ENCODE measurements at regions not wholly inside any gene's neighbourhood (a gene's known extent, or its start where the extent isn't known, plus 50 kb on each side); places are given as distances from the start of the nearest gene placed in this dataset.

DNA sequence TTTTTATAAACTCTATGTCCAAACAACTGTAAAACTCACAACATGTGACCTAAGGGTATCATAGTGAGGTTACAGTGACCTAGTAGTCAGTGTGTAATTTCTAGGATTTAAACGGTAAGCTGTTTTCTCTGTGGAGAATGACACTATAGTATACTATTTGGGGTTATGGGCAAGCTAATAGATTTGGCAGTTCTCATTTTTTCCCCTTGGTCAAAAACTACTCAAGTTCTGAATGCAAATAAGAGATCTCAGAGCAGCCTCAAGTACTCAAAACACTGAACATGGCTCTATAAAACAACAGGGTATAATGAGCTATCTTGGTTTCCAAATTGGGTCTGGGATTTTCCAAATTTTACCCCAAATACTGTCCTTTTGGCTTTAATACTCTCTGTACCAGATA lies 88.5 kb upstream of the HMCN1 start:
- no peak for DNase-seq (ENCODE audit: low read depth, low spot score)

DNA sequence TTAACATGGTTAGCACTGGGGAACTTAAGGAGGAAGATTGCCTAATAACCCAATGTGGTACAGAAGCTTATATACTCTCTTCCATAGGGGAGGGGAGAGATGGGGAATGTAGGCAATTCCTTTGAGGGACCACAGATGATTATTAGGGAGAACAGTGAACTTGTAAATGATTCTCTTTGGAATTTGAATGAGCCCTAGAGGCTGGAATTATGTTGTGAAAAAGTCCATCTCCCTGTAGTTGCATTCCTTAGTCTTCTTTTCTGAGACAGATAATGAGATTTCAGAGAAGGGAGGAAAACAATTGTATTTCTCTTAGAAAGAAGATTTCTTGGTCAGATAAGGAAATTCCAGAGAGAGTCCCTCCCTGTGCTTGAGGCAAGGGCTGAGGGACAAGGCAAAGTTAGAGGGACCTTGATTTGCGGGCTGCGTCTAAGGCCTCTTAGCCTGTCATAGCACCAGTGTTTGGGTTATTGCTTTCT lies 89.0 kb upstream of the HMCN1 start:
- DNase-seq (ENCODE audit: low read depth, low spot score), result no peak

DNA sequence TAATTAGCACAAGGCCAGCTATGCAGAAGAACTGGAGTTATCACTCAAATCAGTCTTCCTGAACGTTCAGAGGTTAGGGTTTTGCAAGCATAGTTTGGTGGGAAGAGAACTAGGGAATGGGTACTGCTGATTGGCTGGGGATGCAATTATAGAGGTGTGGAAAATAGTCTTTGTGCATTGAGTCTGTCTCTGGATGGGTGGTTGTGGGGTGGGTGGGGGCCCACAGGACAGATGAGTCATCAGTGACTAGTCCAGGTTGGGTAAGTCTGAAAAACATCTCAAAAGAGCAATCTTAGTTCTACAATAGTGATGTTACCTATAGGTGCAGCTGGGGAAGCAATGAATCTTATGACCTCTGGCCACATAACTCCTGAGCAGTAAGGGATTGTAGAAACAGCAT lies 89.7 kb upstream of the HMCN1 start:
- DNase-seq (ENCODE audit: low read depth, low spot score), result no peak

DNA sequence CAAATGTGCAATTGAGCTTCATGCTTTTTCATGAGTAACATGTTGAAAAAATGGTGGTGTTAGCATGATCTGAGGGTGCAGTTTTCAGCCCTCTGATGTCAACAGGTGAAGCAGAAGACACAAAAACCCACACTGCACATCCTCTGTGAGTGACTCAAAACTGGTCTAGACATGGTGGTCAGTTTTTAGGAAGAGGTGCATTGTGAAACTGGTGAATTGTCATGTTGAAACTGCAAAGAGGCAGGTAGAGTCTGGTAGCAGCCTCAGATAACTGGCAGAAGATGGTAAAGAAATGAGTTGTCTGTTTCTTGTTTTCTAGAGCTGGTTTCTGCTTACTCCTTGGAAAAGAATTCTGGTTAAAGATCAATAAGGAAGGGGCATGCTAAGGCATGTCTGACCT lies 97.3 kb upstream of the HMCN1 start:
- DNase-seq (ENCODE audit: low read depth, low spot score), result no peak

DNA sequence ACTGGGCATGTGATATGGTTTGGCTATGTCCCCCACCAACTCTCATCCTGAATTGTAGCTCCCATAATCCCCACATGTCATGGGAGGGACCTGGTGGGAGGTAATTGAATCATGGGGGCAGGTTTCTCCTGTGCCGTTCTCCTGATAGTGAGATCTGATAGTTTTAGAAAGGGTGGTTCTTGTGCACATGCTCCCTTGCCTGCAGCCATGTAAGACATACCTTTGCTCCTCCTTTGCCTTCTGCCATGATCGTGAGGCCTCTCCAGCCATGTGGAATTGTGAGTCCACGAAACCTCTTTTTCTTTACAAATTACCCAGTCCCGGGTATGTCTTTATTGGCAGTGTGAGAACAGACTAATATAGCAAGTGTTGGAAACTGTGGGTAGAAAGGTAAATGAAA lies 99.5 kb upstream of the HMCN1 start:
- DNase-seq (ENCODE audit: low read depth, low spot score), result no peak

DNA sequence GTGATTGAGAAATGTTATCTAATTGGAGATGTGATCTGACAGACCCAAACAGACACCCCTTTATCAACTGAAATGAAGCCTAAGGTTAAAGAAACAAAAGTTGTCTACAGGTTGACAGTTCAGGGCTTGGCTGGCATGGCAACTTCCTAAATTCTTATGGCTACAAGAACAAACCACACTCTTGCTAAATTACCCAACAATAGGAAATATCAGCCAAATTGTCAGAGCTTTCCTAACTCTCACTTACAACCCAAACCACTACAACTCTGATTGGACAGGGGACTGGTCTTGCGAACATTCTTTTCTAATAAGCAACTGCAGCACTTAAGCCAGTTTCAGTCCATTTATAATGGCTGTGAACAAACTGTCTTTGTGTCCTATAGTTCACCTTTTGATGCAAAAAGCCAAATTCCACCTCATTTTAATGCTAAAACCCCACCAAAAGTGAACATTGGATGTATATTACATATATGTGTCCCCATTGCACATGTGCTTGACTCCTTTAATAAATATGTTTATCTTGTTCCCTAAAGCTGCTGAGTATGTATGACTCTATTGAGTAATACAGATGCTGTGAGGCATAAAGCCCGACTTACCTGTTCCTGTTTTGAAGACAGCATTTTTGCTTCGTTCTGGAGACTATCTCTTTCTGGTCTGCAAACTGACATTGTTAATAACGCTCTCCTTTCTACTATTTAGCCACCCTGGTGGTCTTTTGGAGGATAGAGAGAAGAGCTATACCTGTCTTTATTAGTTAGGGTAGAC lies 101.3 kb upstream of the HMCN1 start:
- DNase-seq (ENCODE audit: low read depth, low spot score), result no peak

DNA sequence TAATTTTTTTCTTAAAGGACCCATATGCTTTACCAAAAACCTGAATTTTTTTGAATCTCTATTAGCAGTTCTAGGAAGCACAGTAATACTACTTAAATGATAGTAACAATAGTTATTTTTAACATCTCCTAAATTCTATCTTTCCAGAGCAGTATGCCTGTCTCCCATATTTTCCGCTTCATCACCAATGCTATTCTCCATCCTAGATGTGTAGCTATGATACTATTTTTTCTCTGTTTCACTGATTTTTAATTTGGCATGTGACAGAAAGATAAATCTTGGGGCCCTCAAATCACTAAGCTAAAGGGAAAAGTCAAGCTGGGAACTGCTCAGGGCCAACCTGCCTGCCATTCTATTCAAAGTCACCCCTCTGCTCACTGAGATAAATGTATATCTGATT lies 102.3 kb upstream of the HMCN1 start:
- DNase-seq (ENCODE audit: low read depth, low spot score), result no peak

DNA sequence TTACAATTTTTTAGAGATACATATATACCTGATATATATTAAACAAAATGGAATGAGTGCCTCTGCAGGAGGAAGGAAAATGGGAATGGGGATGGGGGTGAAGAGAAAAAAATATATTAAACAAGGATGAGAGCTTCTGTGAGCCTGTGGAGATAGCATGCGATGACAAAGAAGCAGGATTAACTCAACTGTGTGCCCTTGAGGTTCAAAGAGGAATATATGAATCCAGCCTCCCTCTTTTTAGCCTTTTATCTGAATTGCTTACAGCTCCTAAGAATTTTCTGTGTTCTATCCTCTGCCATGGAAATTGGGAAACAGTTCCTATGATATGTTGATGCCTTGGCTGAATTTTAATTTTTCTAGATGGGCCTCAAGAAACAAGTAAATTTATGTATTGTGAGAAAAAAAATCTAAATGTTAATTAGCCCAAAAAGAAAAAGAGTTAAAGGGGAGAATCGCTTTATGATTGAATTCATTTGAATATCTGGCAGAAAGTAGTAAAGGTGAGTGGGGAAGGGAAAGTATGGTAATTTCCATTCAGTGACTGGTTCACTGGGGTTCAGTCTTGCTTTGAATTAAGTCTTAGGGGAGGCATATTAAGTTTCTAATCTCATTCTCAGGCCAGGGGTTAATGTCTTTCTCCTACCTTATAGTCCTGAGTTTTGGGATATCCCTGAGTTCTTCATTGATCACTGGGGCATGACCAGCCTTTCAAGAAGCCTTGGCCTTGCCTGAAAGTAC lies 106.3 kb upstream of the HMCN1 start:
- no peak for DNase-seq (ENCODE audit: low read depth, low spot score)

DNA sequence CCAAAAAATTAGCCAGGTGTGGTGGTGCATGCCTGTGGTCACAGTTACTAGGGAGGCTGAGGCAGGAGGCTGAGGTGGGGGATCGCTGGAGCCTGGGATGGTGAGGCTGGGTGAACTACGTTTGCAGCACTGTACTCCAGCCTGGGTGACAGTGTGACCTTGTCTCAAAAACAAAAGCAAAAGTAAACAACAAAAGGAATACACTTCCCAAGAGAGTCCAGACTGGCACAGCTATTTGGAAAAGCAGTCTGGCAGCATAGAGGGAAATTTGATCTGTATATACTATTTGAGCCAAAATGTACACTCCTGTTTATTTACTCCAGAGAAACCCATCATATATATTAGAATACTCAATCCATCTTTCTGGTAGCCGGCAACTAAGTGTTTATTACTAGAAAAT lies 107.0 kb upstream of the HMCN1 start:
- DNase-seq (ENCODE audit: low read depth, low spot score), result no peak

DNA sequence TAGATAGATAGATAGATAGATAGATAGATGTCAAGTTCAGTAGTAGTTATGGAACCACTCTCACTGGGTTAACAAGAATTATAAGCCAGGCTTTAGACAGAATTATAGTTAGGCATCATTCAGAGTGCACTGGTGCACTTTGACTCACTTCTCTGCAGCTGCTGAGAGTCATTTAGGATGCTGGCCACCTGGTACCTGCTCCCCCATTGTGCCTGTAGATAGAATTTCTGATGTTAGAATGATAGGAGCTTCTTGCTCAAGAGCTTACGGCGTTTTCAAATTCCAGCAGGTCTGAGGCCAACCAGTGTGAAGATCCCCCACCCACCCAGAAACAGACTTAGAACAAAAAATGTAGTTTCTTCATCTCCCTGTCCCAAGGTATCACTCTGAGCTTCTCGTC lies 107.8 kb upstream of the HMCN1 start:
- no peak for DNase-seq (ENCODE audit: low read depth, low spot score)

DNA sequence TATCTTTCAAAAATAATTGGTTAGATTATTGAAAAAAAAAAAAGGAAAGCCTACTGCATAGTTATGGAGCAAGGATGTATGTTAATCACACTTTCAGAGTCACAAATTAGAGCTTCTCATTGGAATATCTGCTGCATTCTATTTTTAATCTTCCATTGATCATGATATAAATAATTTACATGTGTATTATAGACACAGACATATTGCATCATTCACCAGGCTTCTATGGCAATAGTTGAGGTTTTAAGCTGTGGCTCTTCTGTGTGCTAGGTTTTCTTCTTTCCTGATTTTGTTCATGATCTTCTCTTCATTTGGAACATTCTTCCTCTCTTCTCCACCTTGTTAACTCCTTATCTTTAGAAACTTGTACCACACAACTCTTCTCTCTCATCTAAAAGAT lies 123.2 kb upstream of the HMCN1 start:
- DNase-seq (ENCODE audit: low read depth, low spot score), result no peak

DNA sequence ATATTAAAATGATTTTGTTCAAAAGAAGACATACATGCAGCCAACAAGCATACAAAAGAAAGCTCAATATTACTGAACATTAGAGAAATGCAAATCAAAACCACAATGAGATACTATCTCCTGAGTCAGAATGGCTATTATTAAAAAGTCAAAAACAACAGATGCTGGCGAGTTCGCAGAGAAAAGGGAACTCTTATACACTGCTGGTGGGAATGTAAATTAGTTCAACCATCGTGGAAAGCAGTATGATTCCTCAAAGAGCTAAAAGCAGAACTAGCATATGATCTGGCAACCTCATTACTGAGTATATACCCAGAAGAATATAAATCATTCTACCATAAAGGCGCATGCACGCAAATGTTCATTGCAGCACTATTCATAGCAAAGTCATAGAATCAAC lies 126.0 kb upstream of the HMCN1 start:
- no peak for DNase-seq (ENCODE audit: low read depth, low spot score)

DNA sequence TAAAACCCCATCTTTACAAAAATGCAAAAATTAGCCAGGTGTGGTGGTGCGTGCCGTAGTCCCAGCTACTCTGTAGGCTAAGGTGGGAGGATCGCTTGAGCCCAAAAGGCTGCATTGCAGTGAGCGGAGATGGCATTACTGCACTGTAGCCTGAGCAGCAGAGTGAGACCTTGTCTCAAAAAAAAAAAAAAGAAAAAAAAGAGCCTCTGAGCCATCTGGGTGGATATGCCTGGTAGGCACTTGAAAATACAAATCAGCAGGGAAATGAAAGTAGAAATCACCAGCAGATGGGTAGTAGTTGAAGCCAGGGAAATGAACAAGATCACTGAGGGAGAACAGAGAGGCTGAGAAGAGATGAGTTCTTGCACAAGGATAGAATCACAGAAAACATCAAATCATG lies 131.0 kb upstream of the HMCN1 start:
- no peak for DNase-seq (ENCODE audit: low read depth, low spot score)

DNA sequence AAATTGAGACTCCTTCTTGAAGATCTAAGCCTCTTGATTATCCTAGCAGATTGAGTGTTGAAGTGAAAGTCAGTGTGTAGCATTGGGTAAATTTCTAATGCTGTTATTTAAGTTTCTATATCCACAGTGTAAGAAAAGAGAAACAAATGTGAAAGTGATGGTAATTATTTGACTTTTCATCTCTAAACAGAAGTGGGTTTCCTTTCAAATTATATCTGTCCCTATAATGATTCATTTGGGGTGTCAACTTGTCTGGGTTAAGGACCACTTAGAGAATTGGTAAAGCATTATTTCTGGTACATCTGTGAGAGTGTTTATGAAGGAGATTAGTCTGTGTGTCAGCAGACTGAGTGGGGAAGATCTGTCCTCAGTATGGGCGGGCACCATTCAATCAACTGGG lies 133.0 kb upstream of the HMCN1 start:
- DNase-seq (ENCODE audit: low read depth, low spot score), result no peak

DNA sequence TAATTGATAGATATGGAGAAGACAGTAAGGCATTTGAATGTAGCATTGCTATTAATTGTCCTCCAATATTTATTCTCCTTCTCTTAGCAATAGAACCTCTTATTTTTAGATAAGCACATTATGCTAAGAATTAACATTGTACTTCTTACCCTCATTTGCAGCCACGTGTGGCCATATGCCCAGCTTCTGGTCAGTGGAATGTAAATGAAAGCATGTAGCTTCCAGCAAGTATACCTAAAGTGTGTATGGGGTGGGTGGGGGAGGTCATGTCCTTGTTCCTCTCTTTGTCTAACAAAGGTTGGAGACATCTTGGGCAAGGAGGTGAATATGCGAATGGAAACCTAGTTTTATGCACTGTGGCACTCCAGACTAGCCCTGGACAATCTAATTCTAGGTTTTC lies 133.6 kb upstream of the HMCN1 start:
- DNase-seq (ENCODE audit: low read depth, low spot score), result no peak

DNA sequence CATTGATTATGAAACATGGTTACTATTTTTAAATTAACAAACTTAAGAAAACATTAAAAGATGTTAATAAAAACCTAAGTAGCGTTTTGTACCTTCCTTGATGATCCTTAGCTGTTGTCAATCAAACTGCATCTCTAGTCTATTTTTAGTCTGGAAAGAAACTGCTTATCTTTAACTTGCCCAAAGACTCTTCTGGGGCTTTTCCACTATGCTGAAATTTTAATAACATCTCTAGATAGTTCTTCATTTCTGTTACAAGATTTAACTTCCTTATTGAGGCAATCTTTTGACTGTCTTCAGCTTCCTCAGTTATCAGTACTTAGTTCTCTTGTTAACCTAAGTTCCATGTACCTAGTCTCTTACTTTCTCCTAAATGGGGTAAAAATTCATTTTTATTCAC lies 135.9 kb upstream of the HMCN1 start:
- DNase-seq (ENCODE audit: low read depth, low spot score), result no peak

DNA sequence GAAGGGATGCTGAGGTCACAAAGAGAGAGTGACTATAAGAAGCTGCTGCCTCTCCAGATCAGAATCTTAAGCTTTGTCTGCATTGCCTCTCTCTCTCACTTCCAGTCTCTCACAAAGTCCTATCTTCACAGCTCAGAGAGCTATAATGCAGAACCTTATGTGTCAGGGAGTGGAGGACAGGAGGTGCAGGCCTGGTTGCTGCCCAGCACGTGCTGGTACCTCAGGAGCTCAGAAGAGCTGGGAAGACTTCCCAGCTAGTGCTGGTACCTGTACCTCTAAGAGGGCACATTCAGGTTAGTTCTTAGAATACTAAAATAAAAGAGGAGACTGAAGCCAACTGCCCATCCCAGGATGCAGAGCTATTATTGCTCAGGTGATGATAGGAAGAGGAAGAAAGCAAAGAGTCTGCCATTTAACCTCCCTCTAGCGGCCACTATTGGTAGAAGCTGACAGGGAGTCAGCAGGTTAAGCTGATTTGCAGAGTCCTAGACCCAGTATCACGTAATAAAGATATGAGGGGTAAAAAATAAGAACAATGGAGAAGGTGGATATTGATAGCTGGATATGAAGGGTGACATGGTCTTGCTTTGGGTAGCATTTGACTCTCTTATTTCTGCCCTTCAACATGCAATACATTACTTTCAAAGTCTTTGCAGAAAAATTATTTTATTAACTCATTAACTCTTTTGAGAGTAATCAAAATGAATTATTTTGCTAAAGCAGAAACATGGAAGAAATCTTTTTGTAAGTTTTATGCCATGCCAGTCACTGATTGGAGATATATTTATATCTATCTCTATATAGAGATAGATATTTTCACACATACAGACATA lies 138.1 kb upstream of the HMCN1 start:
- DNase-seq (ENCODE audit: low read depth, low spot score), result no peak

DNA sequence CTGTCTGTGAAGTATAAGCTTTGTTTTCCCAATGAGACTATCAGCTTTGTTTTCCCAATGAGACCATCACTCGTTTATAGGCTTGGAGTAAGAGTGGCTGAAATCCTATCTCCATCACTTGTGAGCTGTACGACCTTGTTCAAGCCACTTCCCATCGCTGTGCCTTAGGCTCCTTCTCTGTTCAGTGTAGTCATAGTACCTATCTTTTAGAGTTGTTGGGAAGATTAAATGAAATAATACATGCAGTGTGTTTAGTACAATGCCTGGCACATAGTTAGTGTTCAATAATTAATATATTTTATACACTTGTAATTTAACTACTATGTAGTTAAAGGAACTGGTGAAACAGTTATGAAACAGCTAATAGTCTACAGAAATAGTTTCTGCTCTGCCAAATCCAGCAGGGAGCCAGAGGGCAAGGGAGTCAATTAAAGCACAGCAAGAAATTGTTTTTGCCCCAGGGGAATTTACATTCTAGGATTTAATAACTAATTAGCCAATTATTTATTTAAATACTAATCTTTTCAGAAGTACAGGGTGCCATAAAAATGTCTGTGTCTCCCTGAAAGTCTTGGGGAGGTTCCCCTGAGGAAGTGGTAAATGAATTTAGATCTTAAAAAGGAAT lies 139.3 kb upstream of the HMCN1 start:
- DNase-seq (ENCODE audit: low read depth, low spot score), result no peak

DNA sequence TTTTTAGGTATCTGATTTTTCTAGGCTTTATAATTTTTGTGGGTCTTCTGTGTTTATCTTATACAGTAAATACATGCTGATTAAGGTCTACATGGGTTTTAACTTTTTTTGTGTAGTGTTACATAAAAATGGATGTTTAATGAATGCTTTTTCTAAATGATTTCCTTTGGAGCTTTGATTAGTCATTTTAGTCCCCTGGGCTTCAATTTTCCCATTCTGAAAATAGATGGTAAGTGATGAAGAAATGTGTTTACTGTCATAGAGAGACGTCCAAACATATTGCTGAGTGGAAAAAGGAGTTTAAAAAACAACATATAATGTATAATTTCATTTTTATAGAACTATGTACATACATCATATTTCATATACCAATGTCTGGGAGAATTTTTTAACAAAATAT lies 140.9 kb upstream of the HMCN1 start:
- no peak for DNase-seq (ENCODE audit: low read depth, low spot score)

DNA sequence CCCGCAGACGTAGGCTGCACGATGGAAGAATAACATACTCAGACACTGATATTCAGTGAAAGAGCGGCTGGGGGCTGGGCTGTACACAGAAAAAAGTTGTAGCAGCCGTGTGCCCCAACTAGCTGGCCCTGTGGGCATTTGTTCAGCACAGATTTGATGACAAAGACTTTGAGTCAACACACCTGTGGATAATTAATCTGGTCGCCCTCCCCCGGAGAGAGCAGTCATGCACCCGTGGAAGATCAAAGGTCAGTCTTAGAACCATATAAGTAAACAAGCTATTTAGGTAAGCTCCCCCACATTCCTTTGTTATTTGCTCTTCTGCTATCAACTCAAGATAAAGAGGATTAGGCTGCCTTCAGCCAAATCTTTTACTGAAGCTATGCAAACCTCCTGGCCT lies 148.4 kb upstream of the HMCN1 start:
- DNase-seq (ENCODE audit: low read depth, low spot score), result no peak

DNA sequence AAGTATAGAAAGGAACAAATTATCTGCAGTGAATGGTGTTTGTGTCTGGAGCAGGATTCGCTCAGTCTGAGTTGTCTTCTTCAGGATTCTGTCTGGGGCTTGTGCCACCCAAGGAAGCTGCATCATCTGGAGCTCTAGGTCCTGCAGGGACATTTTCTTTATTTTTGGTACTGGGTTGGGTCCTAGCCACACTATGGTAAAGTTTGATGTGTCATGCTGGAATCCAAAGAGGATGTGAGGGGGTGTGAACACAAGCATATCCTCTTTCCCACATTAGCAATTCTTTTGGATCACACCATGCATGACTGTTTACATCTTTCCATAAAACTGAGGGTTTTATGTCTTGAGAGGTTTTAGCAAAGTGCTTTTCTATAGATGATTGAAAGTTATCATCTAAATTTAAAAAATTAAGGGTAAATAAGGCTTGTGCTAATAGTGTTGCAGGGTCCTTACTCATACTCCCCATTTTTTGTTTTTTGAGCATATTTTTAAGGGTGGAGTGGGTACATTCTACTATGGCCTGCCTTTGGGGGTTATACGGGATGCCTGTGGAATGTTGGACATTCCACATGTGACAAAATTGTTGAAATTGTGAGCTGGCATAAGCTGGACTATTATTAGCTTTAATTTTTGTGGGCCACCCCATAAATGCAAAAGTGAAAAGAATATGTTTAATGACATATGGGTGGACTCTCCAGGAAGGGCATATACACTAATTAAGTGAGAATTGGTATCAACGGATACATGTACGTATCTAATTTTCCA lies 152.0 kb upstream of the HMCN1 start:
- no peak for DNase-seq (ENCODE audit: low read depth, low spot score)

Measured in brain pericyte (primary cell).